Astrocyte (in vitro differentiated cells and primary cell): ENCODE measurements at regions not wholly inside any gene's neighbourhood (a gene's known extent, or its start where the extent isn't known, plus 50 kb on each side); places are given as distances from the start of the nearest gene placed in this dataset.
"Not testable (repeated sequence)": the region's sequence is repeated elsewhere in the genome, so short reads cannot be mapped to it uniquely, and the experiment has no call there.

Experiments
- DNase-seq: peaks from one replicate; pipeline ENCODE4 v3.0.0-alpha.2; 2010; ENCODE audit warnings: low read depth
- FAIRE-seq: peaks from 2 replicates; lab custom pipeline; 2011; peaks lifted over from hg19 to GRCh38; lab: Jason Lieb, UNC
- H2AFZ ChIP-seq: 2 replicates; pipeline ENCODE4 v1.6.0; 2012; ENCODE audit warnings: low read depth, low read length, inconsistent platforms
- H3K27ac ChIP-seq: 2 replicates; pipeline ENCODE4 v1.5.1; 2011; ENCODE audit warnings: low read depth, low read length, inconsistent platforms
- H3K27me3 ChIP-seq: 2 replicates; pipeline ENCODE4 v1.6.0; 2011; ENCODE audit warnings: low read length, inconsistent platforms; ENCODE audit not compliant: insufficient read depth
- H3K36me3 ChIP-seq: 2 replicates; pipeline ENCODE4 v1.5.1; 2011; ENCODE audit warnings: low read length, inconsistent platforms; ENCODE audit not compliant: insufficient read depth
- H3K4me1 ChIP-seq: 2 replicates; pipeline ENCODE4 v1.5.1; 2011; ENCODE audit warnings: low read length, inconsistent platforms; ENCODE audit not compliant: insufficient read depth
- H3K4me2 ChIP-seq: 2 replicates; pipeline ENCODE4 v1.6.0; 2012; ENCODE audit warnings: low read length, inconsistent platforms
- H3K4me3 ChIP-seq: 2 replicates; pipeline ENCODE4 v1.5.1; 2011; ENCODE audit warnings: low read depth, mild to moderate bottlenecking, low read length, inconsistent platforms; ENCODE audit not compliant: insufficient read depth
- H3K79me2 ChIP-seq: 2 replicates; pipeline ENCODE4 v1.6.0; 2012; ENCODE audit warnings: mild to moderate bottlenecking, low read length, inconsistent platforms; ENCODE audit not compliant: insufficient read depth
- H3K9ac ChIP-seq: 2 replicates; pipeline ENCODE4 v1.6.0; 2012; ENCODE audit warnings: mild to moderate bottlenecking, low read length, inconsistent platforms
- H3K9me3 ChIP-seq: 2 replicates; pipeline ENCODE4 v1.5.1; 2012; ENCODE audit warnings: low read depth, mild to moderate bottlenecking, low read length, inconsistent platforms; ENCODE audit not compliant: insufficient read depth
- H4K20me1 ChIP-seq: 2 replicates; pipeline ENCODE4 v1.6.0; 2012; ENCODE audit warnings: low read length, inconsistent platforms; ENCODE audit not compliant: insufficient read depth
- H3K27ac Mint-ChIP-seq: one replicate; pipeline ENCODE4 v1.8.0; 2021; ENCODE audit warnings: mild to moderate bottlenecking, mixed read lengths; ENCODE audit not compliant: unreplicated experiment
- H3K27me3 Mint-ChIP-seq: one replicate; pipeline ENCODE4 v1.8.0; 2021; ENCODE audit warnings: low read depth, mixed read lengths; ENCODE audit not compliant: unreplicated experiment
- H3K36me3 Mint-ChIP-seq: one replicate; pipeline ENCODE4 v1.8.0; 2021; ENCODE audit warnings: low read depth, mixed read lengths; ENCODE audit not compliant: unreplicated experiment
- H3K4me1 Mint-ChIP-seq: one replicate; pipeline ENCODE4 v1.8.0; 2021; ENCODE audit warnings: low read depth, mixed read lengths; ENCODE audit not compliant: unreplicated experiment
- H3K4me3 Mint-ChIP-seq: one replicate; pipeline ENCODE4 v1.8.0; 2021; ENCODE audit warnings: mild to moderate bottlenecking, moderate library complexity, mixed read lengths; ENCODE audit not compliant: unreplicated experiment
- H3K9me3 Mint-ChIP-seq: one replicate; pipeline ENCODE4 v1.8.0; 2021; ENCODE audit warnings: mild to moderate bottlenecking, mixed read lengths; ENCODE audit not compliant: unreplicated experiment
- EZH2 ChIP-seq: IDR thresholded peaks from 2 replicates; pipeline ENCODE4 v1.6.1; 2012; ENCODE audit warnings: mild to moderate bottlenecking, low read length, inconsistent platforms; ENCODE audit not compliant: insufficient read depth
- TF ChIP-seq, protein P1 (sequence below): IDR thresholded peaks from 2 replicates; pipeline ENCODE4 v1.5.1; 2011; ENCODE audit warnings: low read depth, mild to moderate bottlenecking, inconsistent platforms, low read length, moderate library complexity; ENCODE audit not compliant: insufficient read depth

DNA sequence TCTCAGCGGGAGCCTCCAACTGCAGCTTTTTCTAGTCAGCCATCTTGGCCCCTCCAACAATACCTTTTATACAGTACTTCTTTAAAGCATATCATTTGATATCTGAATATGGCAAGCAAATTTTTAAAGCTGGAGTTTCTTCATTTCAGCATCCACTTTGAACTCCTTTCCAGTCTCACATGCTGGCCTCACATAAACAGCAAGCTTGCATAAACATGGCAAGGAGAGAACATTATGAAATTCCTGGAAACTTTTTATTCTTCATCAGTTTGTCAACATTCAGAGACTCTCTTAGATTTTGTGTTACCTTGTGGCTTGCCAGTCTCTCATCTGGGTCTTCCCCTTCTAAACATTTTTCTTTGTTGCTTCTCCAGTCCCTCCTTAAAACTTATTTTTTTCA lies 745.3 kb downstream of the NR2F1-AS1 start:
- FAIRE-seq (no peak), DNase-seq (no peak)
- Histone ChIP-seq H4K20me1 (no peaks in the 10 kb centered on the region), H3K36me3 (no peaks in the 10 kb centered on the region), H3K9me3 (no peaks in the 10 kb centered on the region), H3K4me2 (no peak overlapping the region), H3K27me3 (no peaks in the 10 kb centered on the region), H3K4me1 (peaks cover 9% of the 10 kb centered on the region), H3K79me2 (no peaks in the 10 kb centered on the region), H3K4me3 (no peak overlapping the region), H3K9ac (no peak overlapping the region), H2AFZ (no peak overlapping the region), H3K27ac (no peak overlapping the region)
- TF ChIP-seq EZH2: no peak
- TF ChIP-seq, protein P1, sequence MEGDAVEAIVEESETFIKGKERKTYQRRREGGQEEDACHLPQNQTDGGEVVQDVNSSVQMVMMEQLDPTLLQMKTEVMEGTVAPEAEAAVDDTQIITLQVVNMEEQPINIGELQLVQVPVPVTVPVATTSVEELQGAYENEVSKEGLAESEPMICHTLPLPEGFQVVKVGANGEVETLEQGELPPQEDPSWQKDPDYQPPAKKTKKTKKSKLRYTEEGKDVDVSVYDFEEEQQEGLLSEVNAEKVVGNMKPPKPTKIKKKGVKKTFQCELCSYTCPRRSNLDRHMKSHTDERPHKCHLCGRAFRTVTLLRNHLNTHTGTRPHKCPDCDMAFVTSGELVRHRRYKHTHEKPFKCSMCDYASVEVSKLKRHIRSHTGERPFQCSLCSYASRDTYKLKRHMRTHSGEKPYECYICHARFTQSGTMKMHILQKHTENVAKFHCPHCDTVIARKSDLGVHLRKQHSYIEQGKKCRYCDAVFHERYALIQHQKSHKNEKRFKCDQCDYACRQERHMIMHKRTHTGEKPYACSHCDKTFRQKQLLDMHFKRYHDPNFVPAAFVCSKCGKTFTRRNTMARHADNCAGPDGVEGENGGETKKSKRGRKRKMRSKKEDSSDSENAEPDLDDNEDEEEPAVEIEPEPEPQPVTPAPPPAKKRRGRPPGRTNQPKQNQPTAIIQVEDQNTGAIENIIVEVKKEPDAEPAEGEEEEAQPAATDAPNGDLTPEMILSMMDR: no peak
- Mint-ChIP-seq H3K4me3 (no peak overlapping the region), H3K4me1 (no peaks in the 10 kb centered on the region), H3K27ac (no peak overlapping the region), H3K27me3 (no peaks in the 10 kb centered on the region), H3K9me3 (peaks cover 2% of the 10 kb centered on the region), H3K36me3 (no peaks in the 10 kb centered on the region)

DNA sequence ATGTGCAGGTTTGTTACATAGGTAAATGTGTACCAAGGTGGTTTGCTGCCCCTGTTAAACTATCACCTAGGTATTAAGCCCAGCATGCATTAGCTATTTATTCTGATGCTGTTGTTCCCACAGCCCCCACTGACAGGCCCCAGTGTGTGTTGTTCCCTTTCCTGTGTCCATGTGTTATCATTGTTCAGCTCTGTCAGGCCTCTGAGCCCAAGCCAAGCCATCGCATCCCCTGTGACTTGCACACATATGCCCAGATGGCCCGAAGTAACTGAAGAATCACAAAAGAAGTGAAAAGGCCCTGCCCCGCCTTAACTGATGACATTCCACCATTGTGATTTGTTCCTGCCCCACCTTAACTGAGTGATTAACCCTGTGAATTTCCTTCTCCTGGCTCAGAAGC lies 757.5 kb downstream of the NR2F1-AS1 start:
- not testable (repeated sequence) for H4K20me1 ChIP-seq, H2AFZ ChIP-seq, FAIRE-seq, H3K4me2 ChIP-seq, H3K27ac Mint-ChIP-seq, H3K27ac ChIP-seq, H3K9me3 Mint-ChIP-seq, H3K4me1 Mint-ChIP-seq, H3K36me3 Mint-ChIP-seq, H3K27me3 ChIP-seq, H3K9ac ChIP-seq, H3K36me3 ChIP-seq, H3K27me3 Mint-ChIP-seq, DNase-seq, H3K4me1 ChIP-seq, H3K4me3 ChIP-seq, H3K79me2 ChIP-seq, H3K9me3 ChIP-seq, H3K4me3 Mint-ChIP-seq

DNA sequence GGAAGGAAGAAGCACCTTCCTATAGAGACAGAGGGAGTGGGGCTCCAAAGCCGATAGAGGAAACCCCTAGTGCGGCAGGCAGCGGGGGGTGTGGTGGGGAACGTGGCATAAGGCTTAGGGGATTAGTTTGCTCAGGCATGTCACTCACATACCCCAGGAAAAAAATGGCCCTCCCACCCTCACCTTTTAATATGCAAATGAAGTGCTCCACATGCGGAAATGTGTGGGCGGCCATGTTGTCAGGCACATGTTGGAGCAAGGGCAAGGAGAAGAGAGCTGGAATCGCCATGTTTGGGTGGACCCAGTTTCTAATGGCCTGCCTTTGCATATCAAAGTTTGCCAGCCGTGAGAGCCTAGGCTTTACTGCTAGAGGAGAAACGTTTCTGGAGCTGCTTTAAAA lies 758.8 kb downstream of the NR2F1-AS1 start:
- Histone ChIP-seq H3K9me3 (no peaks in the 10 kb centered on the region), H3K4me3 (no peak overlapping the region), H3K4me1 (no peaks in the 10 kb centered on the region), H2AFZ (no peak overlapping the region), H3K79me2 (no peaks in the 10 kb centered on the region), H3K4me2 (no peak overlapping the region), H4K20me1 (no peaks in the 10 kb centered on the region), H3K27me3 (no peaks in the 10 kb centered on the region), H3K27ac (no peak overlapping the region), H3K9ac (no peak overlapping the region), H3K36me3 (no peaks in the 10 kb centered on the region)
- H3K27me3 Mint-ChIP-seq: no peaks in the 10 kb centered on the region
- DNase-seq: no peak
- no peaks in the 10 kb centered on the region for H3K36me3 Mint-ChIP-seq
- H3K27ac Mint-ChIP-seq: no peak overlapping the region
- H3K4me1 Mint-ChIP-seq: no peaks in the 10 kb centered on the region
- H3K4me3 Mint-ChIP-seq: no peak overlapping the region
- no peaks in the 10 kb centered on the region for H3K9me3 Mint-ChIP-seq
- TF ChIP-seq EZH2: no peak
- TF ChIP-seq, protein P1: no peak
- FAIRE-seq: no peak
